HG02840 (cell line): ENCODE measurements at regions not wholly inside any gene's neighbourhood (a gene's known extent, or its start where the extent isn't known, plus 50 kb on each side); places are given as distances from the start of the nearest gene placed in this dataset.
A peak's percentile ranks its signal among the peaks of the same experiment; 100 is the strongest.
"Not testable (repeated sequence)": the region's sequence is repeated elsewhere in the genome, so short reads cannot be mapped to it uniquely, and the experiment has no call there.

Experiments
- ATAC-seq: cut with Tn5 transposase; IDR thresholded peaks from one replicate; pipeline ENCODE4 v1.9.1; 2021; ENCODE audit warnings: mild to moderate bottlenecking, moderate library complexity, moderate number of reproducible peaks; ENCODE audit not compliant: unreplicated experiment, low FRiP score

GRCh38 chr5:110865400-110866094, 126.7 kb downstream of the SLC25A46 start:
- ATAC-seq = no peak

- ATAC-seq = no peak
These were observed 131.1 kb downstream of the SLC25A46 start for GRCh38 chr5:110869927-110870326.

- no peak for ATAC-seq
These were observed 133.4 kb downstream of the SLC25A46 start for GRCh38 chr5:110872200-110872599.

DNA sequence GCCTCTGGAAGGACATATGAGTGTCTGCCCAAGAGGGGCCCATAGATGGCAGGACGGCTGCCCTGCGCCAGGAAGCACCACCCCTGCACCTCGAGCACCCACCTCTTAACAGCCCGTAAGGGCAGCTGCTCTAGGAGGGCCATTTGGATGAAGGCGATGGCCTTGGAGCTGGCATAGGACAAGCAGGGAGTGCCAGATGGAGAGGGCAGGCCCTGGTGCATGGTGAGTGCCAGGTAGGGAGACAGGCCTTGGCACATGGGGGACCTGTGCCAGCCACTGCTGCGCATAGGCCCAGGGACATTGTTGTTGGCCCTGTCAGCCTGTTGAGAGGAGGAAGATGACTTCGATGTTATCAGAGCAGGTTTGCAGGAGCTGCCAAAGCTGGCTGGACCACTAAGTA, 134.2 kb downstream of the SLC25A46 start:
- ATAC-seq = no peak

DNA sequence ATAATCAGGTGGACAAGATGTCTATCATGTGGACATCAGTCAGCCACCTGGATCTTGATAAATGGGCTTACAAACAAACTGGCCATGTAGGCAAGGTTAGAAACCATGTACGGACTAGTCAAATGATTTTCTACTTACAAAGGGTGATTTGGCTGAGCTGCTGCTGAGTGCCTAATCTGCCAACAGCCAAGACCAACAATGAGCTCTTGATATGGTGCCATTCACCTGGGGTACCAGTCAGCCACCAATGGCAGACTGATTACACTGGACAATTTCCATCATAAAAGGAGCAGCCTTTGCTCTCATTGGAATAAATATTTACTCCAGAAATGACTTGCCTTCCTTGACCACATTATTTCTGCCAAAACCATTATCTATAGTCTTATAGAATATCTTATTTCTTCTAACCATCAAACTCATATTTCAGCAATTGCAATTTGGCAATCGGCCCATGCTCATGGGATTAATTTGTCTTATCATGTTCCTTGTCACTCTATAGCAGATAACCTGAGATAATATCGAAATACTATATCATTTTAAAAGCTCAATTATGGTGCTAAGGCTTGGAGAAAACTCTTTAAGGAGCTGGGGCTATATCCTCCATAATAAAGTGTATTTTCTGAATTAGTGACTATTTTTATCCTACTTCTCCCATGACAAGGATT, 135.1 kb downstream of the SLC25A46 start:
- ATAC-seq = no peak

- ATAC-seq = not testable (repeated sequence)
These were observed 136.3 kb downstream of the SLC25A46 start for GRCh38 chr5:110875115-110875514.

DNA sequence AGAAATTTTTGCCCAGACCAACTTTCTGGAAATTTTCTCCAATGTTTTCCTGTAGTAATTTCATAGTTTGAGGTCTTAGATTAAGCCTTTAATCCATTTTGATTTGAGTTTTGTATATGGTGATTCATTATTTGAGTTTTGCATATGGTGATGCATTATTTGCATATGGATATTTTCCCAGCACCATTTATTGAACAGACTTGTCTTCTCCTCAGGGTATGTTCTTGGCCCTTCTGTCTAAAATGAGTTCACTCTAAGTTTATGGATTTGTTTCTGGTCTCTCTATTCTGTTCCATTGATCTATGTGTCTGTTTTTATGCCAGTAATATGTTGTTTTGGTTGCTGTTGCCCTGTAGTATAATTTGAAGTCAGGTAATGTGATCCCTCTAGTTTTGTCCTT, 139.3 kb downstream of the SLC25A46 start:
- no peak for ATAC-seq

DNA sequence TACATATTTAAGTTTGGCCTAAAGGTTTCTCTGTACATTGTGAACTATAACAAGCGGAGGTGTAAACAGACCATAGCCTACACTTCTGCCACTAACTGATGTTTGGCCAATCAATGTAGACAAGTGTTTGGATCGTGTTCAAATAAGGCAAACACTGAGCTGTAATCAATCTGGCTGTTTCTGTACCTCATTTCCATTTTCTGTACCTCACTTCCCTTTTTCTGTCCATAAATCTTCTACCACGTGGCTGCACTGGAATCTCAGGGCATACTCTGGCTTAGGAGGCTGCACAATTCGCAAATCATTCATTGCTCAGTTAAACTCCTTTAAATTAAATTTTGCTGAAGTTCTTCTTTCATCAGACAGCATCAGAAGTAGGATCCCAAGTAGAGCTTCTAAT, 140.9 kb downstream of the SLC25A46 start:
- no peak for ATAC-seq

DNA sequence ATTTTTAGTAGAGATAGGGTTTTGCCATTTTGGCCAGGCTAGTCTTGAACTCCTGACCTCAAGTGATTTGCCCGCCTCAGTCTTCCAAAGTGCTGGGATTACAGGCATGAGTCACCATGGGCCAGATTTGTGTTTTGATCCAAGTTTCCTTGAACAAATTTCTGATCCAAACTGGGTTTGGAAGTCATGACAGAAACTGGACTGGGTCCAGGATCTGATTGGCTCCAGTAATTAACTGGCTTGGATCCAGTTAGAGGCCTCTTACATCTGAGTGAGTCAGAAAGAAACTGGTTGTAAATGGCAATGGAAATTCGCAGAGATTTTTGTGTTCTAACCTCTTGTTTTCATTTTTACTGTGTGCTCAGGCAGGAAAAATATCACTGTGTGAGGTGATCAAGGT, 141.6 kb downstream of the SLC25A46 start:
- ATAC-seq = no peak

DNA sequence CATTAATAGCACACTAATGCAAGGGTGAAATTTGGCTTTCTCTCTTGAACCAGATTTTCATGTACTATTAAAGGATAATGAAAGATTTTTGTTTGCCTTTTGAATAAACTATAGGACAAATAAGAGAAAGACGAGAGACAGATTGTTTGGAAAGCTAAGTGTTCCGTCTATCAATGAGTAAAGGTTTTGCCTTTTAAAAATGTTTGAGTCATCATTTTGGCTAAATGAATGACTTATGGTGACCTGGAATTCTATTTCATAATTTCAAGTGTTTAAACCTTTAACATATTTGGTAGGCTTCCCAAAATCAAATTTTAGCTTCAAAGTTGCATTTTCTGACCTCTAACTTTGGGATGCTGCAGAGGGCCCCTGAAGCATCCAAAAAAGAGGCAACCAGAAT, 145.2 kb downstream of the SLC25A46 start:
- no peak for ATAC-seq

DNA sequence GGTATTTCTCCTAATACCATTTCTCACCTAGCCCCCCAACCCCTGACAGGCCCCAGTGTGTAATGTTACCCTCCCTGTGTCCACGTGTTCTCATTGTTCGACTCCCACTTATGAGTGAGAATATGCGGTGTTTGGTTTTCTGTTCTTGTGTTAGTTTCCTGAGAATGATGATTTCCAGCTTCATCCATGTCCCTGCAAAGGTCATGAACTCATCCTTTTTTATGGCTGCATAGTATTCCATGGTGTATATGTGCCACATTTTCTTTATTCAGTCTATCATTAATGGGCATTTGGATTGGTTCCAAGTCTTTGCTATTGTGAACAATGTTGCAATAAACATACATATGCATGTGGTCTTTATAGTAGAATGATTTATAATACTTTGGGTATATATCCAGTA, 148.4 kb downstream of the SLC25A46 start:
- not testable (repeated sequence) for ATAC-seq

DNA sequence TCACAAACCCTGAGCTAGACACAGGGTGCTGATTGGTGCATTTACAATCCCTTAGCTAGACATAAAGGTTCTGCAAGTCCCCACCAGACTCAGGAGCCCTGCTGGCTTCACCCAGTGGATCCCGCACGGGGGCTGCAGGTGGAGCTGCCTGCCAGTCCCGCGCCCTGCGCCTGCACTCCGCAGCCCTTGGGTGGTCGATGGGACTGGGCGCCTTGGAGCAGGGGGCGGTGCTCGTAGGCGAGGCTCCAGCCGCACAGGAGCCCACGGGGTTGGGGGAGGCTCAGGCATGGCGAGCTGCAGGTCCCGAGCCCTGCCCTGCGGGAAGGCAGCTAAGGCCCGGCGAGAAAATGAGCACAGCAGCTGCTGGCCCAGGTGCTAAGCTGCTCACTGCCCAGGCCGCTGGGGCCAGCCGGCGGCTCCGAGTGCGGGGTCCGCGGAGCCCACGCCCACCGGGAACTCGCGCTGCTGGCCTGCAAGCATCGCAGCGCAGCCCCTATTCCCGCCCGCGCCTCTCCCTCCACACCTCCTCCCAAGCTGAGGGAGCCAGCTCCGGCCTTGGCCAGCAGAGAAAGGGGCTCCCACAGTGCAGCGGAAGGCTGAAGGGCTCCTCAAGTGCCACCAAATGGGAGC, 155.2 kb downstream of the SLC25A46 start:
- ATAC-seq = not testable (repeated sequence)

DNA sequence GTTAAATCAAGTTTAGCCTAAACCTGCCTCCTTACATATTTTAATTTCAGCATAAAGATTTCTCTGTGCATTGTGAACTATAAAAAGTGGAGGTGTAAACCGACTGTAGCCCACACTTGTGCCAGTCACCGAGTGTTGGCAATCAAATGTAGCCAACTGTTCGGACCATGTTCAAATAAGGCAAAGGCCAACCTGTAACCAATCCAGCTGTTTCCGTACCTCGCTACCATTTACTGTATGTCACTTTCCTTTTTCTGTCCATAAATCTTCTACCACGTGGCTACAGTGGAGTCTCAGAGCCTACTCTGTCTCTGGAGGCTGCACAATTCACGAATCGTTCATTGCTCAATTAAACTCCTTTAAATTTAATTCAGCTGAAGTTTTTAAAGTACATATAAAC, 156.0 kb downstream of the SLC25A46 start:
- no peak for ATAC-seq

- ATAC-seq = no peak
These were observed 158.1 kb downstream of the SLC25A46 start for GRCh38 chr5:110896901-110897300.

- ATAC-seq = peak; percentile 59
These were observed 161.0 kb downstream of the SLC25A46 start for GRCh38 chr5:110899566-110900412.

GRCh38 chr5:110900829-110901228, 162.0 kb downstream of the SLC25A46 start:
- no peak for ATAC-seq

DNA sequence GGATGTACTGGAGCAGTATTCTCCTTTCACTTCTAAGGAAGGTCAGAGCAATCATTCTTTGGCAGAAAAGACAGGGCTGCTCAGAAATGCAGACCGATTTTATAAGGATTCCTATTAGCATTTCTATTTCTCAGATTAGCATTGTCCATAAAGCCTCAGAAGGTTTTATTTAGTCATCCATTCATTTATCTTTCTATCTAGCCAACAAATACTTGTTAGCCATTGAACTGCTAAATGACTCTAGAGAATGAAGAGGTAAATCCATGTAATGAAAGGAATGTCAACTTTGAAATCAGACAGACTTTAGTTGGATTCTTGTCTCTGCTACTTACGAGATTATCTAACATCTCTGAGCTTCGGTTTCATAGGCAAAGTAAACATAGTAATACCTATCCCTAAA, 165.2 kb downstream of the SLC25A46 start:
- no peak for ATAC-seq

- ATAC-seq = no peak
These were observed 162.7 kb upstream of the TSLP start for GRCh38 chr5:110908848-110909247.

DNA sequence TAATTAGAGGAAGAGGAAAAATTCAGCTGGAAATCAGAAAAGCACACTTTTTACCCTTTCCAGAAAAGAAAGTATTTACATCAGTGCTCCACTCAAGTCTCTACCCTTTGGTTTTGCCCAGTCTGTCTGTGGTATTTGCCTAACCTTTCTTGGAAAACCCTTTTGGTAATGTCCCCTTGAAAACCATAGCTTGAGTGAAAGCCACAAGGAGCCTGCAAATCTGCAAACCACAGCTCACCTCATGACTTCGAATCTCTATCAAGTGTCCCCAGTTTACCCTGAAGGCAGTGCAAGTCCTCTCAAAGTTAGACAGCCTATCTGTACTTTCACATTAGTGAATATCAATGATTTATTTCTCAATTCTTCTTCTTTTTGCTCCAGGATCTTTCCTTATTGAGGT, 162.1 kb upstream of the TSLP start:
- ATAC-seq = no peak

GRCh38 chr5:110909950-110910349, 161.6 kb upstream of the TSLP start:
- ATAC-seq = no peak

DNA sequence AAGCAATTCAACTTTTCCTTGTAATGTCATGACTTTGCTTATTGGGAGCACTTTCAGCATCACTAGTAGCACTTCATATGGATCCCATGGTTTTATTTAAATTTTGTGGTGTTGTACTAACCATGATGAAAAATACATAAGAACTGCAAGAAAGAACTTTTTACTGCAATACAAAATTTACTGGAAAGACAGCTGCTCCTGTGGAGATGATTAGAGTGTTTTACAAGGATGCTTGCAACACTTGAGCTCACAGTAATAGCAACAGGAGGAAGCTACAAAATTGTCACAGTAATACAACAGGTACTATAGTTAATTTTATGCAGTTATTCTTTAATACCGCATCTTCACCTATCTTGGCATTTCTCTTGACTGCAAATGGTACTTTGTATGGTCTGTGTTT, 158.3 kb upstream of the TSLP start:
- no peak for ATAC-seq
